ENCODE measurements at regions not wholly inside any gene's neighbourhood (a gene's known extent, or its start where the extent isn't known, plus 50 kb on each side); places are given as distances from the start of the nearest gene placed in this dataset.

GRCh38 chr10:131770946-131771633 is 129.7 kb upstream of the PPP2R2D start:
- Histone ChIP-seq H3K27ac (ENCODE audit: low read depth, low read length) (no peak overlapping the region), H3K27me3 (ENCODE audit: control insufficient read depth, insufficient read depth, low read length) (no peaks in the 10 kb centered on the region), H3K9me3 (ENCODE audit: control insufficient read depth, insufficient read depth, low read length) (peaks cover 89% of the 10 kb centered on the region), H3K4me3 (ENCODE audit: low read depth, low read length) (no peak overlapping the region)
- CTCF ChIA-PET = no interaction called here
- TF ChIP-seq CTCF (IDR thresholded peaks at IDR 0.05; ENCODE audit: low read depth, low read length) = no peak
- no peak for DNase-seq (ENCODE audit: low read depth, low spot score)
- POLR2A ChIA-PET = no interaction called here

- POLR2A ChIA-PET = no interaction called here
- no peak overlapping the region for H3K4me3 ChIP-seq (ENCODE audit: low read depth, low read length)
- H3K27me3 ChIP-seq (ENCODE audit: control insufficient read depth, insufficient read depth, low read length) = no peaks in the 10 kb centered on the region
- CTCF ChIA-PET = no interaction called here
- H3K9me3 ChIP-seq (ENCODE audit: control insufficient read depth, insufficient read depth, low read length) = peaks cover 93% of the 10 kb centered on the region
- H3K27ac ChIP-seq (ENCODE audit: low read depth, low read length) = no peak overlapping the region
- no peak for DNase-seq (ENCODE audit: low read depth, low spot score)
- TF ChIP-seq CTCF (IDR thresholded peaks at IDR 0.05; ENCODE audit: low read depth, low read length) = no peak
Observed at GRCh38 chr10:131771634-131772358, 129.0 kb upstream of the PPP2R2D start.

GRCh38 chr10:131772441-131772840 is 128.4 kb upstream of the PPP2R2D start:
- POLR2A ChIA-PET = no interaction called here

GRCh38 chr10:131773370-131774343 is 127.2 kb upstream of the PPP2R2D start:
- DNase-seq (ENCODE audit: low read depth, low spot score) = no peak
- Histone ChIP-seq H3K4me3 (ENCODE audit: low read depth, low read length) (no peak overlapping the region), H3K27me3 (ENCODE audit: control insufficient read depth, insufficient read depth, low read length) (no peaks in the 10 kb centered on the region), H3K27ac (ENCODE audit: low read depth, low read length) (no peak overlapping the region), H3K9me3 (ENCODE audit: control insufficient read depth, insufficient read depth, low read length) (peaks cover 95% of the 10 kb centered on the region)
- TF ChIP-seq CTCF (IDR thresholded peaks at IDR 0.05; ENCODE audit: low read depth, low read length) = no peak
- ChIA-PET CTCF (no interaction called here), POLR2A (no interaction called here)

More at GRCh38 chr10:131772441-131772840, 128.4 kb upstream of the PPP2R2D start:
- no peak for DNase-seq (ENCODE audit: low read depth, low spot score)
- CTCF ChIA-PET = no interaction called here
- H3K27ac ChIP-seq (ENCODE audit: low read depth, low read length) = no peak overlapping the region
- no peak for TF ChIP-seq CTCF (IDR thresholded peaks at IDR 0.05; ENCODE audit: low read depth, low read length)
- peaks cover 95% of the 10 kb centered on the region for H3K9me3 ChIP-seq (ENCODE audit: control insufficient read depth, insufficient read depth, low read length)
- H3K4me3 ChIP-seq (ENCODE audit: low read depth, low read length) = no peak overlapping the region
- no peaks in the 10 kb centered on the region for H3K27me3 ChIP-seq (ENCODE audit: control insufficient read depth, insufficient read depth, low read length)
